Skeletal muscle cell (primary cell): ENCODE measurements at regions not wholly inside any gene's neighbourhood (a gene's known extent, or its start where the extent isn't known, plus 50 kb on each side); places are given as distances from the start of the nearest gene placed in this dataset.
"Not testable (repeated sequence)": the region's sequence is repeated elsewhere in the genome, so short reads cannot be mapped to it uniquely, and the experiment has no call there.

ENCODE experiments used
- DNase-seq: peaks from one replicate; pipeline ENCODE4 v3.0.0-alpha.2; 2010; ENCODE audit warnings: low read depth
- H3K4me3 ChIP-seq: 2 replicates; pipeline ENCODE4 v1.5.1; 2011; ENCODE audit warnings: low read depth, mild to moderate bottlenecking, control low read depth, low read length, moderate library complexity

DNA sequence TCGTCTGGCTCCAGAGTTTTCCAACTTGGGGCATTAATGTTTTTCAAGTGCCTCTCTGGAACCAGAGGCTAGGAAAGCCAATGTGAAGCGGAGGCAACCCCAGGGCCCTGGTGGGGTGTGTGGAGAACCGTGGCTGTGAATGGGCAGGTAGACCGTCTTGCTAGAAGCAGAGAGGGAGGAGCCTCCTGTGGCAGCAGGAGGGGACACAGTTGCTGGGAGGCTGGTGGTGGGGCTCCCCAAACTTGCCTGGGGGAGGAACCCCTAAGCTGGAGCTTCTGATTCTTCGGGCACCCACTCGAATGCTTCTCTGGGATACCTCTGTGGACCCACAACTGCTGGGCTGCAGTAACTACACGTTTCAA is 65.3 kb upstream of the APCDD1L start:
- DNase-seq, result no peak

DNA sequence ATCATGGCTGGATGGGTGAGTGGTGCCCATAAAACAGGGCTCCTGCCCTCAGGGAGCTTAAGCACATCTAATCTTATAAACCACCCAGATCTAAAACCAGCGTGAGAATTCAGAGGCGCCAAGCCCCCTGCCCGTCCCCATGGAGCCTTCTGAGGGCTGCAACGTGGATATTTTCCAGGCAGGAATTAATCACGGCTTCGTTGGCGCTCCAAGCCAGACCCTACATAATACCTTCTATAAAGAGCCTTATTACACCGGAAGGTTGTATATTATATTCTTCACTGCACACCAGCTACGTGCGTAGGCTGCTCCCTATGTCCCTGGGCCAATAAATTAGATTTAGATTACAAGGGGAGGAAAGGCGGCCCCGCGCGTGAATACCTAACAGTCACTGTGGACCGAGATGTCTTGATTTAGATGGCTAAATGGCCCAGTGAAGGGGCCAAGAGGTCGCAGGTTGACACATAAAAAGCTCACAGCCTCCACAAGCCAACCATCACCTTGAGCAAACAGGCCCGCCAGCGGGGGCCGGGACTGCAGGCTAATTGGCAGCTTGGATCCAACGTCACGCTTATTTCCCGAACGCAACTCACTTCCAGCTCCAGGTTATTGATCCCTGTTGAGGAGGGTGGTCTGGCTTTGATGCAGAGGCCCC is 64.7 kb upstream of the APCDD1L start:
- DNase-seq, result no peak
- no peak overlapping the region for H3K4me3 ChIP-seq

More for the DNA sequence above, 65.3 kb upstream of the APCDD1L start:
- H3K4me3 ChIP-seq, result no peak overlapping the region

DNA sequence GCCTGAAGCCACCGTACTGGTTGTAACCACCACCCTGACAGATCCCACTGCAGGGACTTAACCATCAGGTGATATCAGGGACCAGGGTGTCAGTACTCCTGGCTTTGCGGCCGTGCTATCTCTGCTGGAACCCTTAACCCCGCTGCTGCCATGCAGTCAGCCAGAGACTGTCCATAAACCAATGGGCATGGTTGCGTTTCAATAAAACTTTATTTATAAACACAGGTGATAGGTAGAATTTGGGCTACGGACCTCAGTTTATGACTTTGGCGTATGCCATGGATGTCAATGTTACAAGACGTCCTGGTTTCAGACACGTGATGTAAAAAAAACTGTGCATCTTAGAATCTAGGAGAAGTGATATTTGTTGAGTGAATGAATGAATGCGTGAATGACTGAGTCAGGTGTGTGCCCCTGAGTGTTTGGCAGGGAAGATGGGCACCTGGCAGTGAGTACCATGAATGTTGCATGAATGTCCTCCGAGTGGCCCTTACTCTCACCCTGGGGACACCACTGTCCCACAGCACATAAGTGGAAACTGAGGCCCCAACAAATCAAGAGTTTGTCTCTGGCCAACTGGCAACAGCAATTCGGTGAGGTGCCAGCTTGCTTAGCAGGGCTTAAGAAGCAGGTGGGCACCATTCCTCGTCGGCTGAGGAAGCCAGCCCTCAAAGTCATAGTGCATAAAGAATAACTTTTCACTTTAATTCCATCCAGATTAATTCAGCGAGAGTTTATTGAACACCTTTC is 64.0 kb upstream of the APCDD1L start:
- no peak overlapping the region for H3K4me3 ChIP-seq
- no peak for DNase-seq

DNA sequence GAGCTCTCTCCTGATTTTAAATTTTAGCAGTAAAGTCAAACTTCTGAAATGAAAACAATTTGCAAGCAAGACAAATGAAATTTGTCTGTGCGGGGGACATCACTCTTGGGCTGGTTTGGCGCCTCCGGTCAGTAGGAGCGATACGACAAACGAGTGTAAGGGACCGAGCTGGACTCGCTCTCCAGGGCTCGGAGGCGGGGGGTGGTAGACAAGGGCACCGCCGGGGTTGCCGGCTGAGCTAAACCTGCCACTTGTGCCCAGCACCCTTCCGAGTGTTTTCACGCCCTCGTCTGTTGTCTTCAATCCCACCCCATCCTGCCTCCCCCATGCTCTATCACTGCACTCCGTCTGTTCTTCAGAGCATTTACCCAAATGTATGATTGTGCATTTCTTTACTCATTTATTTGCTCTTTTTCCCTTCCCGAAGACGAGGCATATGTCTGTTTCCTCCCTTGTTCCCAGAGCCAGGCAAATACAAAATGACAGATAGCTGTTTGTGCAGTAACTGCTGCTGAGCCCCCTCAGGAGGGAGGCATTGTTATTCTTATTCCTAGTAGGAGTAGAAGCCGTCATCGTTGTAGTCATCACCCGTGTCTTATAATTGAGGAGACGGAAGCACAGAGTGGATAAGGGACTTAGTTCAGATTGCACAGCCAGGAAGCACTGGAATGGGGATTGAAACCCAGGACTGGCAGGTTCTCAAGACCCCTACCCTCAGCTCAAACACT is 62.8 kb upstream of the APCDD1L start:
- DNase-seq, result no peak
- no peak overlapping the region for H3K4me3 ChIP-seq

DNA sequence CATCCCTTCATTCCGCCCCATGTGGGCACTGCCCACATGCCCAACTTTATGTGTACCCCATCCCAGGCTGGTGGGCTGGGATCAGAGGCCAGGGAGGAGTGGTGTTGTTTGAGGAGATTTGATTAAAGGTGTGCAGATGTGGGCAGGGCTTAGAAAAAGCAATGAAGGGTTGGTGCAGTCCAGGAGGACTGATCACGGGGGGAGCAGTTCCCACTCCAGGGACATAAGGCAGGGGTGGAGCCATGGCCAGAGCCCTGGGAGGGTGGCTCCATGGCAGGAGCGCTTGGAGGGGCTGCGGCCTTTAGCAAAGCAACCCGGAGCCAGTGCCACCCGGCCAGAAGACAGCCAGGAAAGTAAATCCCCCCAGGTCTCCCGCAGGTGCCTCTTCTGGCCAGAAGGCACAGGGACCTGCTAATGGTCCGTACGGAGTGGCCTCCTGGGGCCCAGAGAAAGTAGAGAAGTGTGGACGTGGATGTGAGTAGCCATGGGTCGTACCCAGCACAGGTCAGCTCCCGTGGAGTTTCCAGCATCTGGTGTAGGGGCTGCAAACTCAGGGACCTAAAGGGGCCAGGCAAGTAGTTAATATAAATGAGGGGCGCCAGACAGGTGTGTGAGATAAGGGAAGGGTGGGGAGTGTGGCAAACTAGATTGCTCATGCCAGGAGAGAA is 62.1 kb upstream of the APCDD1L start:
- no peak overlapping the region for H3K4me3 ChIP-seq
- no peak for DNase-seq

DNA sequence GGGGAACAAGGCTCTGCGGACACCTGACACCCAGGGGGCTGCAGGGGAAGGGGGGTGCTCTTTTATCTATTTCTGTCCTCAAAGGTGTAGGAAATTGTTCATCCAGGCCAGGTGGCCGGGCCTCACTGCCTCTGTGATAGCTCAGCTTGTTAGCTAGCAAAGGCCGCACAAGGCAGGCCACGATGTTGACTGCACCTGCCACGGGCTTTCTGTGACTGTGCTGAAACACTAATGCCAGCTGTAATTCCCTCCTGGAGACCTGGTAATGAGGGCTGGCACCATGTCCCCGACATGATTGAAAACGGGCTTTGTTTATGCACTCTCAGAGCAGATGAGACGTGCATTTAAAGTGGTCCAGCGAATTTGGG is 61.4 kb upstream of the APCDD1L start:
- no peak overlapping the region for H3K4me3 ChIP-seq
- DNase-seq, result no peak

DNA sequence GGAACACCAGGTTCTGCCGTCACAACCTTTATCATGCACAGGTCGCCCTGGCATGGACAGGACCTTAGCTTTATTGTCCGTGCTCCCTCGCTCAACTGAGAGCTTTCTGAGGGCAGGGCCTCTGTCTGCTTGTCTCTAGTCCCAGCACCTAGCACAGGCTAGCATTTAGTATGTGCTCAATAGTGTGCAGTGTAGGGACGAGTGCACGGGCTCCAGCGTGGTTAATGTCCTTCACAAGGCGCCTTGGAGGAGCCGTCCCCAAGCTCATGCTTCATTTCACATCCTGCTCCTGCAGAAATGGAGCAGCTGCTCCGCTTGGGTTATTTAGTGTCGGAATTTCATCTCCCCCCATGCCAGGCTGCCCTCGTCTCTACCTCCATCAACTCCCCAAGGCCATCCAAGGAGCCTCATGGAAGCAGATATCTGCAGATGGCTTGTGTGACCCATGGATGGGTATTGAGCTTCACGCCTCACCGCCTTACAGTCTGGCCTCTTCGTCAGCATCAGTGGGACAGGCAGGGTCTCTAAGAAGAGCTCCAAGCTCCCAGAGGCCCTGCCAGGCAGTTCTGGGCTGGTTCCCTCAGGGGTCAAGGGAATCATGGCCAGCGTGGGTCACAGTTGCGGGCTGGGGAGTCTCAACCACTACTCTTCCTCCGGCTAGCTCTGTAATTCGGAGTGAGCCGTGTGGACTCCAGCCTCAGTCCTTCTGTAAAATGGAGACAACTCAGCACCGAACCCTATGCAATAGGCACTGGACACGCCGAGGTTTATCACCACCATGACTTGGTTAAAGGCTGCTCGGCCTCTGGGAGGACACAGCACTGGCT is 60.8 kb upstream of the APCDD1L start:
- H3K4me3 ChIP-seq, result no peak overlapping the region
- no peak for DNase-seq

DNA sequence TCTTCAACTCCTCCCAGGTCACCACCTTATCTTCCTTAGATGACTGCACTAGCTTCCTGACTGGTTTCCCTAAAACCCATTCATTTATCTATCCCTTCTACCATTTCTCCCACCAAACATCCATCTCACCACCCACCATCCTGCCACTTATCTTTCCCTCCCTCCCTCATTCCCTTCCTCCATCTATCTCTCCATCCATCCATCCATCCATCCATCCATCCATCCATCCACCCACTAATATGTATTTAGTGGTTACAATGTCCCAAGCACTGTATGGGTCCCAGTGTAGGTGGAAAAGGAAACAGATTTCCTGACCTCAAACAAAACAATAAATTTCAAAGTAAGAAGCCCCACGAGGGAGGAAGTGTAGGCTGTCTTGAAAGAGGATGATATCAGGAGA is 59.3 kb upstream of the APCDD1L start:
- DNase-seq, result no peak
- H3K4me3 ChIP-seq, result no peak overlapping the region

DNA sequence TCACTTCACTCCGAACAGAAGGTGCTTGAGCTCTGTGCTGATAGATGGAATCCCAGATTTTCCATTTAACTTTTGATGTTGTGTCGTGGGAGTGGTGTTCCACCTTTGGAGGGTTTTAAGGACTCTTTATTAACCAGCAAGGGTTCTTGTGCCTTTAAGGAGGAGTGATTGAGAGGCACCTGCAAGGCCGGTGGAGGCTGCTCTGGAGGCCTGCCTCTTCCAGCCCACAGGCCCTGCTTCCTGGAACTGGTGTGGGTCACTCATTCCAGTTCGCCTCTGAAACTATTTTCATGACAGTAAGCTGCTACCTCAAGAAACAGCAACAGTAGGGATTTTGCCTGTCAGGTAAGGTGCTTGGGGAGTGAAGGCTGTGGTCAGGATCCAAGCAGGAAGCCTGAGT is 58.8 kb upstream of the APCDD1L start:
- no peak for DNase-seq
- no peak overlapping the region for H3K4me3 ChIP-seq

DNA sequence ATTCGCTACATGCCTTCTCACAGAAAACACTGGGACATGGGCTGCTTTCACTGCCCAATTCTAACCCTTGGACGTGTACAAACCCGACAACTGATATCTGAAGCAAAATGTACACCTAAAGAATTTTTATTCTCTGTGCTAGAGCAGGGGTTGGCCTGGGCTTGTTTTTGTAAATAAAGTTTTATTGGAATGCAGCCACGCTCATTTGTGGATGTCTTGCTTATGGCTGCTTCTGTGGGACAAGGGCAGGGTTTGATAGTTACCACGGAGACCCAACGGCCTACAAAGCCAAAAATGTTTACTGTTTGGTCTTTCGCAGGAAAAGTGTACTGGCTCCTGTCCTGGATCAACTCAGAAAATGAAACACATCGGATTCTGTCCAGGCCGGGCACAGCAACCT is 58.1 kb upstream of the APCDD1L start:
- H3K4me3 ChIP-seq, result no peak overlapping the region
- no peak for DNase-seq

DNA sequence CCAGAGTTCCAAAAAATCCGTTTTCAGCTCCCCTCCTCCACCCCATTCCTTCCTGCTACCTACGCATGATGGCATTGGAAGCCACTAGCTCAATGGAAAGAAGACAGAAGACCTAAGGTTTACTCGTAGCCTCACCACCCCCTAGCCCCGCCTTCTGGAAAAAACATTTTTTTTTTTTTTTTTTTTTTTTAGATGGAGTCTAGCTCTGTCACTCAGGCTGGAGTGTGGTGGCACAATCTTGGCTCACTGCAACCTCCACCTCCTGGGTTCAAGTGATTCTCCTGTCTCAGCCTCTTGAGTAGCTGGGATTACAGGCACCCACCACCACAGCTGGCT is 57.2 kb upstream of the APCDD1L start:
- not testable (repeated sequence) for DNase-seq, H3K4me3 ChIP-seq

DNA sequence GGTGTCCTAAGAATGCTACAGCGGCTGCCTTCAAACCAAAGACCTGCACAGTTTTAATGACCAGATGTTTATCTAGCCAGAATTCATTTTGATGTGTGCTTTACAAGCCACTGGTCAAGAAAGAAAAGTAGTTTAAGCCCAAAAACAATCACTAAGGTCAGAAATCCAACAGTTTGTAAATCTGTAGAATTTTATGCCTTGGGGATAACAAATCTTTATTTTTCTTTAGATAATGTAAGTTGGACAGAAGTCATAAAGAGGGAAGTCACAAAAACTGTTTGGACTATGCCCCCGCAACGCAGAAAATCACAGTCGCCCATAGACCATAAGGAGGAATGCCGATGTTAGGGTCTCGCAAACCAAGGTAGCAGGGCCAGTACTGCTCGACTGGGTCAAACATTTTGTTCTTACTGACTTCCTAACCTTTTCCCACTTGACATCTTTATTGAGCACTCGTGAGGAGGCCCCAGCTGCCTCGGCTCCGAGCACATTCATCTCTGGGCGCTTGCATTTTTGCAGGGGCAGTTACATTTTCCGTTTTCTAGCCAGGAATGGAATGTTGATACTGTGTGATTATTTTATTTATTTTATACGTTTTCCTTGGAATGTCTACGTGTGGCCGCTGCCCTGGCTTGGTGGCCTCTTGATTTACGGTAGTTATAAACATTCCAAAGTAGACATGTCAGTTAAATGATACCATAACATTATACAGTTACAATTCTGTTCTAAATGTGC is 56.7 kb upstream of the APCDD1L start:
- H3K4me3 ChIP-seq, result no peak overlapping the region
- no peak for DNase-seq

DNA sequence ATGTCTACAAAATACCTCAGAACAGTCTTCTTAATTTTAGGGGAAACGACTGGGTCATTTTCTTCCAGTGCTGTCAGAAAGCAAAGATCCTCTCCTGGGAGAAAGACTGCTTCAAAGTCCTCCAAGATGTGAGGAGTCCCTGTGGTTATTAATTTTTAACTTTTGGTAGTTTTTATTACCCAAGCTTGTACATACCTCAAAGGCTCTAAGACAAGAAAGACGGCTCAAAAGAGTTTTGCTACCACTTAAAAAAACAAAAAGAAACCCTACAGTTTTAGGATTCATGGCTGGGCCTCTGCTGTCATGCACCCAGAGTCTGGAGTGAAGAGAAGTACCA is 56.1 kb upstream of the APCDD1L start:
- no peak overlapping the region for H3K4me3 ChIP-seq
- no peak for DNase-seq

DNA sequence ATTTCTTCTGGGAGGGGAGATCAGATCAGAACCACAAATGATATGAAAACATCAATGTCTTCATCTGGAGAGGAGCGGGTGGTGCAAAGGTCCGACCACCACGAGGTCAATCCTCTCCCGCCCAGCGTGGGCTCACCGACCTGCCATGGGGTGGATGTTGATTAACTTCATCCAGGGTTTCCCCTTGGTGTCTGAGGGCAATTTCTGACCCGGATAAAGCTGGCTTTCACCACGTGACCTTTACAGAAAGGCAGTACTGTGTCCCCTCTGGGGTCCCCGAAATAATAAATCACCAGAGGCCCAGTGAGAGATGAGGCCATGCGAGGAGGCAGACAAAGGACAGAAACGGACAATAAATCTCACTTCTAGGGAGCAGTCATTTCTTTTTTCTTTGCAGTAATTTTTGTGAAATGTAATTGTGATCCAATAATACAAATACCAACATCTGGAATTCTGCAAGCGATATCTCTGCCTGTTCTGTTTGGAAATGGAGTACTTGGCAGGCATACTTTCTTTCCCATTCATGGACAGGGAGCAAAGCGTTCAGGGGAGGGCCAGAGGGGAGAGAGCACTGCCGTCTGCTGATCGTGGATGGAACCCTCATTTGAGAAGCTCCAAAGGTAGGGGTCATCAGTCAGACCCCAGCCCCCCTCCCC is 55.1 kb upstream of the APCDD1L start:
- H3K4me3 ChIP-seq, result no peak overlapping the region
- no peak for DNase-seq

DNA sequence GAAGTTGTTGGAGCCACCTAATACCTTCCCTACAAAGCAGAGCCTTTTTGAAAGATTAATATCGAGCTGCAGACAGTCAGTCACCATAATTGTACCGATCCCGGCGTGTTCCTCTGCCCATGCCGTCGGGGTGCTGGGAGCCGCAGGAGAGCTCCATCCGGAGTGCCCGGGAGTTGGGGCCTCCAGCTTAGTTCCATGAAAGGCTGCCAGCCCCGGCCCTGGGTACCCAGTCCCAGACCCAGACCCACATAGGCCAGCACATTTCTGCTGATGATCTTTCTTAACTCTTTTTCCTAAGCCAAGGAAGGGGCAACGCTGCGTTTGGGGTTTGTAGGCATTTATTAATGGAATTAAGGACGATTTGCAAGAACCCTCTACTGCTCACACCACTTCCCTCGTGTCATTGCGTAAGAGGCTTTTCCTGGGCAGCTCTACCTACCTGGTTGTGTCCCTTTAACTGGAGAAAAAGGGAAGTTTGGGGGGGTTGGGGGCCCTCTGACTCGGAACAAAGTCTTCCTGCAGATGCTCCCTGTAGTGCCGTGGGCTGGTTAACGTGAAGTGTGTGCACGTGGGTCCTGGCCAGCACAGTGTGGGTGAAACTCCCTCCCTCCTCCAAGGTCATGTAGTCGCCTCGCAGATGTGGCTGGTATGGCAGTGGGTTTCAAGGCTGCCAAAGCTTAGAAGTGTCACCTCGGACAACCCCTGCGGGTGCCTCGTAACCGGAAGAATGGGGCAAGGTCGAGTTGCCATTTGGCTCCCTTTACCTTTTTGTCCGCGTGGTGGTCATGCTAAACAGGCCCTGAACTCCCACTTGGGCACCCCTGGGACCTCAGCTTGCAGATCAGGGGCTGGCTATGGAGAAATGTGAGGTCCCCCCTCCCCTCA is 54.3 kb upstream of the APCDD1L start:
- no peak for DNase-seq
- no peak overlapping the region for H3K4me3 ChIP-seq

DNA sequence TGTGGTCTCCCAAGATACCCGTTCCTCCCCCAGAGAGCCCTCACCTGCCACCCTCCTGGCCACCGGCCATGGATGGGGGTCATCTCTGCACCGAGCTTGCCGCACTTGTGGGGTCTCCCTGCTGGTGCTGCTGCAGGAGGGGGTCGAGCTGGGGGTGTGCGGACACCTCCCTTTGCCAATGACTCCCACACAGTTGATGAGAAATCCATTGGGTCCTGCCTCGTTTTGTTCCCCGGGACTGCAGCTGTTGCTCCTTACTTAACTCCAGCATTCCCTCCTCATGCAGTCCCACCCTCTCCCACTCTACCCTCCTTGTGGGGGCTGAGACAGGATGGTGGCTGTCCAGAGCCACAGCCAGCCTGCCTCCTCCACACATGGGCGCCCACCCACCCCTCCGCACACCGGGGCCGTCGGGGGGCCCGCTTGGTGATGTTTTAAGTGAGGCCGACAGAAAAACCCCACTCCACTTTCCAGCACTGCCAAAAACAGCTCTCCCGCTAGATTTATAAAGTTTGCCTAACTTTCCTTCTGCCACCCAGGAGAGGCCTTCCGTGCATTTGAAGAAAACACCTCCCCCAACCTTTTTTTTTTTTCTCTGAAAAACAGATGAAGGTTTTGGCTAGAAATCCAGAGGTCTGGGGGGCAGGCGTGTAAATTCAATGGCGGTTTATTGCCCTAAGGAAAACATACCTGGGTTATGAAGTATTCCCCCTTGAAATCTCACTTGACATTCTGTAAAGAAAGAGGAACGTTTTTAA is 53.5 kb upstream of the APCDD1L start:
- H3K4me3 ChIP-seq, result no peak overlapping the region
- DNase-seq, result no peak

DNA sequence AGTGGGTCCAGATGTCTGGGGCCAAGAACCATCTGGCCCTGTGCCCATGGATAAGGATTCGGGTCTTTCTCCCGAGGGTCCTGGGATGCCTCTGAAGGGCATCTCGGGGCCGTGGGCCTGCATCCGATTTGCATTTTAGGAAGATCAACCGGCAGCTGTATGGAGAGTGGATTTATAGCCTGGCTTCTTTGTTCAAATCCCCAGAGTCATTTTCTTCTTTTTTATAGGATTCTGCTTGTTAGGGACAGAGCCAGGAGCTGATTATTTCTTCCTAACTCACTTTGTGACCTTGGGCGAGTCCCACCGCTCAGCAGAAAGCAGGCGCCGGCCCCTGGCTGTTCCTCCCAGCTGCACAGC is 52.9 kb upstream of the APCDD1L start:
- no peak for DNase-seq
- H3K4me3 ChIP-seq, result no peak overlapping the region
